GM19452 (cell line): ENCODE measurements at regions not wholly inside any gene's neighbourhood (a gene's known extent, or its start where the extent isn't known, plus 50 kb on each side); places are given as distances from the start of the nearest gene placed in this dataset.

Source experiments
- ATAC-seq: cut with Tn5 transposase; IDR thresholded peaks from one replicate; pipeline ENCODE4 v1.9.1; 2021; ENCODE audit not compliant: unreplicated experiment

GRCh38 chr7:46229409-46229808, 308.3 kb upstream of the IGFBP3 start:
- ATAC-seq = no peak

GRCh38 chr7:46226860-46227259, 305.8 kb upstream of the IGFBP3 start:
- ATAC-seq = no peak

DNA sequence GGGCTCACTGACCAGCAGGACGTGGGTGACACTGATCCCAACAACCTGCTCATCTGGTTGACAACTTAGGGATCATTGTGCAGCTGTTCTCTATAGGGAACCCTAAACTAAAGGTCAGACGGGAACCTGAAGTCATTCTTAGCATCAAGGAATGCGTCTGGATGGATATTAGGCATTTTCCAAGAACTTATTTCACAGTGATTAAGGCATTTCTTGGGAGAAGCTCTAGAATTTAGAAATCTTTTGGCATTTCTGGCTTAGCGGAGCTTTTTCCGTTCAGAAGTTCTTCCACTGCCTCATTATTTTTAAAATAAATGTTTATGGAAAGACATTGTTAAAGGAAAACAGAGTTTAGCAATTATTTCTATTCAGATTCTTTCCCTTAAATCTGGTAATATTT, 303.3 kb upstream of the IGFBP3 start:
- ATAC-seq = no peak

GRCh38 chr7:46220066-46220630, 299.1 kb upstream of the IGFBP3 start:
- ATAC-seq = no peak

GRCh38 chr7:46218461-46219200, 297.6 kb upstream of the IGFBP3 start:
- ATAC-seq = no peak

DNA sequence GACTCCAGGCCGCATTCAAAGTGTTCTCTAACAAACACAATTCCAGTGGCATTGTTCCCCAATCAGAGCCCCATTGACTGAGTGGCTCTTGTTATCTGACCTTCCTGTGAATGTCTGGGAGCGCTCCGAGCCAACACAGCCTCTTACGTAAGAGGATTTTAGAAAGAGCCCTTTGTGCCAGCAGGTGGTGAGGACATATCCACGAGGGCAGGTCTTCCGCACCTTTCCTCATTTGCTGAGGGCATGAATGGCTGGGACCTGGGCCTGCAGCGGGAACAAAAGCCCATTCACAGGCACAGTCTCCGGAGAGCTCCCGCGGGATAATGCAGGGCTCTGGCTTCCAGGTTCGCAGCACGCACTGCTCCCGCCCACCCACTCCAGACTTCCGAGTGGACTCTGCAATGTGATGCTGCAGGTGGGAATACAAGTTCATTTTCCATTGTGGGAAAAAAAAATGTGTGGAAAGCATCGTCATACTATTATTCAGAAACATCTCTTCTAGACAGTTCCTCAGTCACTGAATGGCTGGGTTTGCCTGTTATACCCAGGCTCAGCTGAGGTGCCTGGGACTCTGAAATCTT, 295.0 kb upstream of the IGFBP3 start:
- no peak for ATAC-seq

DNA sequence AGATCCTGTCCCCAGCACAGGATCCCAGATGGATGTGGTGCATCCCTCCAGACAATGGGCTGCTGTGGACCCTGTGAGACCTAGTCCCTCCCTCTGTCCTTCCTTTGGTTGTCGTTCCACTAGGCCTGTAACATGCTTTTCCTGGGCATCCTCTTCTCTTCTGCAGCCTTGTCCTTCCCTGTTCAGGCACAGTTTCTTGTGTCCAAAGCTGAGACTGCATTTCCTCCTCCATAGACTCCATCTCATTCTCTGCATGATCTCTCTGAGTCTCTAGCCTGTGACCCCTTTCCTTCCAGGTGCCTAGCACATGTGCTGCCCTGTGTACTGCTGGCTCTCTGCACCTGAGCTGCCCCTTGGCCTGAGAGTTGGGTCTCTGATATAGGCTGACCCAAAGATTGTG, 293.5 kb upstream of the IGFBP3 start:
- ATAC-seq = no peak

GRCh38 chr7:46213154-46213537, 292.1 kb upstream of the IGFBP3 start:
- ATAC-seq = no peak

DNA sequence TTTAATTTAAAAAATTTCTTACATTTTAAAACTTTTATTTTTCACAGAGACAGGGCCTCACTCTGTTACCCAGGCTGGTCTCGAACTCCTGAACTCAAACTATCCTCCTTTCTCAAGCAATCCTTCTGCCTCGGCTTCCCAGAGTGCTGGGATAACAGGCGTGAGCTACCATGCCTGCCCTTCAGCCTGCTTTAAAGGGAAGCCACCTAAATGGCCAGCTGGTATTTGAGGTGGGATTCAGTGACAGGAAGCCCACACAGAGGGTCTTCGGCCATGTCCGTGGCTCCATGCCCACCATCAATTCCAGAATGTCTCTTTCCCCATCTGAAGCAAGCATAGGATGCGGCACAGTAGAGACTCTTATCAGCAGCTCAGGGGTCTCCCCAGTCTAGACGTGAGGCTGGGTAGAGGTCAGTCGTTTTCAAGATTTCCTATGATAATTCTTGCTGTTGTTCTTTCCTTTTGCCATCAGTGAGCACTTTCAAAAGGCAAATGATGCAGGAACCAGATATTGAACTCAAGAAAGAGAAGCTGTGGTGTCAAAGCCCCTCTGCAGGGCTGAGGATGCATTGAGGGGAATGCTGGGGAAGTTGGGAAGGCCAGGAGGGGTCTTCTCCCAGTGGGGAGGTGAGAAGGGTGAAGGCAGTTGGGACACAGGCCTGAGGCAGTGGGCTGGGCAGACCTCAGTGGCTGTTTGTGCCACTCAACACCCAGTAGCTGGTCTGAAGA, 291.5 kb upstream of the IGFBP3 start:
- ATAC-seq = no peak

DNA sequence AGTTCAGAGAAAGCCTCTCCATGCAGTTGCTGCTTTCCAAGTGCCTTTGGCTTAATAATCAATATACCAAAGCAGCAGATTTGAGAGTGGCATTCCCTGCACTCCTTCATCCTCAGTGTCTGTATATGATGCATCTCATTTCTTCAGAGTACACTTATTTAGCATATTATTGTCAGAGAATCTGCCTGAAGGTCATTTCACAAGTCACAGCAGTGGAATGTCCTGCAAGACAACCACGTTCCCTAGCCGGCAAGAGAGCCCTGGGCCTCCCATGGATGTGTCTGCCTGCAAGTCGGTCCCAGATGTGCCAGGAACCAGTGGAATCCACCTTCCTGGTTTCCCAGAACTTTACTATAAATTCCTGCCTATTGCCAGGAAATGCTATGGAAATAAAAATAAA, 289.4 kb upstream of the IGFBP3 start:
- ATAC-seq = no peak

DNA sequence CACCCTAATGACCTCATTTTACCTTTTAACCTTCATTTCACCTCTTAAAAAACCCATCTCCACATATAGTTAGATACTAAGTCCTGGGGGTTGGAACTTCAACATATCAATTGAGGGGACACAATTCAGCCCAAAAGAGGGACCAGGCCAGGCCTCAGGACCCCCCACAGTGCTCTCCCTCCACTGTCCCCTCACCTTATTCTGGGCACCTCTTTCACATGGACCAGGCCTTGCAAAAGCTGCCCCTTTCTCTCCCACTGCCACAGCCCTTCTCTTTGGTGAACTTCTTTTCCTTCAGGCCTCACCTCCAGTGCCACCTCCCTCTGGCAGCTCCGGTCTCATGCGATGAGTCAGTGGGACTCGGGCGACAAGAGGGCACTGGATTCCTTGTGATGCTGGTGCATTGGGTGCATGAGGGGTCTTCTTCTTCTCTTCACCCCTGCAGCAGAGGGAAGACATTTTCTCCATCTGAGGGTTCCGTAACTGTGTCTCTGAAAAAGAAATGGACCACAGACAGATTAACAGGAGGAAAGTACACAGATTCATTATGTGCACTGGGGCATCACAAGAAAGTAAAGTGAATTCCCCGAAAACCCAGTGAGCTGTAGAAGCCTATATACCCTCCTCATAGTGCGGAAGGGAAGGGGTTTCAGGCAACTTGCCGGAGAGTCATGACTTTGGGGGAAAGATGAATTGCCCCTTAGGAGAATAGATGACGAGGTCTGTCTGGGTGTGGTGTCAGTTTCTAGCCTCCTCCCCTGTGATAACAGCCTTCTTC, 288.7 kb upstream of the IGFBP3 start:
- ATAC-seq = no peak

DNA sequence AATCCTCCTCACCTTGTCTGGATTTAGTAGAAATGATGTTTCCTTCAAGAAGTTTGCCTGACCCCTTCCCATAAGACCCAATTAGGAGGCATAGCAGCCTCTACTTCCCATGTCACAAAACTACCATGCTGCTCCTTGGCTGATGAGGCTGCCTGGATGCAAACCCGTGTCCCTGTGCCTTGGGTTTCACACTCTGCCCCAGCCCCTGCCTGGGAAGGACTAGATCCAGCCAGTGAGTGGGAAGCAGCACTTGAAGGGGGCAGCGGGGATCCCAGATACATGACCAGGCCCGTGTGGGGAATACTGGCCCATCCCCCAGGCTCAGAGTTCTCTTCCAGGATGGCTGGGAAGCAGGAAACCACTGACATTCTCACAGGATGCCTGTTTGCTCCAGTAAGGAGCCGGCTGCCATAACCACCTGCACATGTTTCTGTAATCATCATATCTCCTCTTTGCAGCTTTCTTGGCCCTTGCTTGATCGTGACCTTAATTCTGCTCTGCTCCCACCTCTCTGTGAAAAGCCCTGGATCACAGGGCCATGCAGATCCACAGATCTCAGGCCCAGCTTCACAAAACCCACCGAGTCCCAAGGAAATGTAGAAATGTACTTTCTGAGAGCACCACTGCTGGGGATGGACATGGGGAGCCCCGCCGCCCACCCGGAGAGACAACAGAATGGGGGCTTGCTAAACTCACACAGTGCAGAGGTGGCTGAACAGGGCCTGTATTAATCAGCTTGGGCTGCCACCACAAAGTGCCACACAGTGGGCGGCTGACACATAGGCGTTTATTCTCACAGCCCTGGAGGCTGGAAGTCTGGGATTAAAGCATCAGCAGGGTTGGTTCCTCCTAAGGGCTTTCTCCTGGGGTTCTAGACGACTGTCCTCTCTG, 287.8 kb upstream of the IGFBP3 start:
- ATAC-seq = no peak

GRCh38 chr7:46207931-46208634, 287.0 kb upstream of the IGFBP3 start:
- ATAC-seq = no peak

GRCh38 chr7:46206476-46207060, 285.5 kb upstream of the IGFBP3 start:
- no peak for ATAC-seq

- no peak for ATAC-seq
Measured at GRCh38 chr7:46205478-46205877, 284.4 kb upstream of the IGFBP3 start.

DNA sequence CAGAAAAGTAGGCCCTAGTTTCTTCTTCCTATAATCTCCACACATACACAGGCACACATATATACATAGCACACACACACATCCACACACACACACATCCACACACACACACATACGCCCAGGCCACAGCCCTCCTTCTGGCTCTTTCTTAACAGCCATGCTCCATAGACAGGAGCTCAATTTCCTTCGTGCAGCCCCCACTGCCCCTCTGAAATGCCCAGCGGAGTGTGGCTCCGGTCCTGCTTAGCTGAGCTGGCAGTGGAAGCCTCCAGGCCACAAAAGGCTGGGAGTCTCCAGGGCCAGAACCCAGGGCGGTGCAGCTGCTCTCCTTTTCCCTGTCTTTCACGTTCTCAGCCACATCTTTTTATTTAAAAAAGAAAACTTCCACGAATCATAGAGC, 282.9 kb upstream of the IGFBP3 start:
- ATAC-seq = no peak

DNA sequence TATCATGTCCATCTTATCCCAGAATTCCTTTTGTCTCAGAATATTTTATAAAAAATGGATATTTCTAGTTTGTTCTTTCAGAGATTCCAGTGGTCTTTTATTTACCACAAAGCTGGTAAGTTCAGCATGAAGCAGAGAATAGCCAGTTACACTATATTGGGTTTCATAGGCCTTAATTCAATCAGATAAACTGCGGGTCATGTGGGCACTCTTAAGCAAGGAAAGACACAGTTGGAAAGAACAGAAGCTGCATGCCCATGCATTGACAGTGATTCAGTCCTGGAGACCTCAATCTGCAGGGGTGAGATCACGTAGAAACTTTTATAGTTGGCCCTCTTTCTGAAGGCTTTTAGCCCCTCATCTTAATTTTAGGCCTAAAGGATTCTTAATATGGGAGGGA, 281.3 kb upstream of the IGFBP3 start:
- ATAC-seq = no peak

DNA sequence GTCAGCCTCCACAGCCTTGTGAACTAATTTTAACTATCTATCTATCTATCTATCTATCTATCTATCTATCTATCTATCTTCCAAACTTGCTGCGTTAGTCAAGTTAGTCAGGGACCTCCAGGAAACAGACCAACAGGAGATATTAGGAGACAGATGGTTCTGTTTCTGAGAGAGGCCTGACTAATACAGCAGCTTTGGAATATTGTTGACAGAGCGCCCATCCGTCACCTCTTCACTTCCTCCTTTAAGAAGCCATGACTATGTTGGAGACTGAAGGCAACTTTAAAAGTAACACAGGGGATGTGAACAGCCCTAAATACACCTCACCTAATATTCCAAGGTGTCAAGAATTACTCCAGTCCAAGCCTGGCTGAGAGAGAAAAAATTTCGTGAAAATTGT, 280.9 kb upstream of the IGFBP3 start:
- ATAC-seq = no peak

DNA sequence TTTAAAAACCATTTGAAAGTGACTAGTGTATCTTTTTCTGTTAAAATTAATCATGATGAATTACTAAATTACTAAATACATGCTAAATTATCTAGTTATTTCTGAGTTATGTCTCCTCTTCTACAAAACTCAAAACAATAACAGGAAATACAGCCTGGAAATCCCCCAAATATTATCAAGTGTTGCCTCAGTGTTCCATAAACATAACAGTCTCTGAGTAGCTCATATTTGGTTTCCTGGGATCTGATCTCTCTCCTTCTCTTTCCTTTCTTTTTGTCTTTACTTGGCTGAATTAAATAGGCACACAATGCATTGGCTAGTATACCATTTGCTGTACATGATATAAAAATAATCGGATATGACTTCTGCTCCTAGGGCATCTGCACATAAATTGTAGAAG, 277.6 kb upstream of the IGFBP3 start:
- no peak for ATAC-seq
